Fibroblast of villous mesenchyme (primary cell): ENCODE measurements at regions not wholly inside any gene's neighbourhood (a gene's known extent, or its start where the extent isn't known, plus 50 kb on each side); places are given as distances from the start of the nearest gene placed in this dataset.

Experiments used
- DNase-seq: peaks from one replicate; pipeline ENCODE4 v3.0.0-alpha.2; 2010; ENCODE audit warnings: low read depth
- H3K4me3 ChIP-seq: 2 replicates; pipeline ENCODE4 v1.5.1; 2011; ENCODE audit warnings: low read depth, mild to moderate bottlenecking, low read length
- CTCF ChIP-seq: IDR thresholded peaks from 2 replicates; pipeline ENCODE4 v1.5.1; 2012; ENCODE audit warnings: low read depth, mild to moderate bottlenecking, low read length; ENCODE audit not compliant: insufficient read depth

GRCh38 chr6:19613678-19614077, 223.5 kb upstream of the ID4 start:
- no peak for TF ChIP-seq CTCF
- H3K4me3 ChIP-seq, result no peak overlapping the region
- no peak for DNase-seq

DNA sequence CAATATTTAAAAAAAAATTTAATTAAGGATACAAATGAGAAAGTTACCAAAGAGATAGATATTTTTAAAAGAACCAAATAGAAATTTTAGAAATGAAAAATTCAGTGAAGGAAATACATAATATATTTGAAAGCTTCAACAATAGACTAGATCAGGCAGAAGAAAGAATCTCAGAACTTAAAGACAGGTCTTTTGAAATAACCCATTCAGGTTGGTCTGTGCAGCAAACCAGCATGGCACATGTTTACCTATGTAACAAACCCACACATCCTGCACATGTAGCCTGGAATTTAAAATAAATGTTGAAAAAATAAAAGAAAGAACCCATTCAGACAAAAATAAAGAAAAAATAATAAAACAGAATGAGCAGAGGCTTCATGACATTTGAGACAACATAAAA, 221.1 kb upstream of the ID4 start:
- DNase-seq, result no peak
- H3K4me3 ChIP-seq, result no peak overlapping the region
- TF ChIP-seq CTCF, result no peak

DNA sequence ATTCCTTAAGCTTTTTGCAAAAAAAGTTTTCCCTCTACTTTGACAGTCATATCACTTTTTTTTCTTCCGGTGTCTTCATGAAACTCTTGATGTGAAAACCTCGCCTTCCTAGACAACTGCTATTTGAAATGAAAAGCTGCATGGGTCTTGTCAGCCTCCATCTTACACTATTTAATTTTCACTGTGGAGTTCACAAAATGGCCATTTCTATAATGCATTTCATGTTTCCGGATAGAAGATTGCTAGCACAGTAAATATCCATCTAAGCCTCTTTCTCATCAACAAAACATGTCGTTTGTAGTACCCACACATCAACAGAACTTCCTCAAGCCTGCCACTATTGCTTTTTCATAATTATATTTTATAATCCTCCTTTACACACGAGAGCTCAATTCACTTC, 204.9 kb upstream of the ID4 start:
- no peak for DNase-seq
- no peak overlapping the region for H3K4me3 ChIP-seq
- no peak for TF ChIP-seq CTCF

- no peak overlapping the region for H3K4me3 ChIP-seq
- no peak for DNase-seq
- TF ChIP-seq CTCF, result no peak
Measured at GRCh38 chr6:19632786-19633185, 204.4 kb upstream of the ID4 start.

- TF ChIP-seq CTCF, result no peak
- DNase-seq, result no peak
- H3K4me3 ChIP-seq, result no peak overlapping the region
Measured at GRCh38 chr6:19635728-19636127, 201.4 kb upstream of the ID4 start.

GRCh38 chr6:19637010-19637409, 200.2 kb upstream of the ID4 start:
- DNase-seq, result no peak
- no peak overlapping the region for H3K4me3 ChIP-seq
- no peak for TF ChIP-seq CTCF

DNA sequence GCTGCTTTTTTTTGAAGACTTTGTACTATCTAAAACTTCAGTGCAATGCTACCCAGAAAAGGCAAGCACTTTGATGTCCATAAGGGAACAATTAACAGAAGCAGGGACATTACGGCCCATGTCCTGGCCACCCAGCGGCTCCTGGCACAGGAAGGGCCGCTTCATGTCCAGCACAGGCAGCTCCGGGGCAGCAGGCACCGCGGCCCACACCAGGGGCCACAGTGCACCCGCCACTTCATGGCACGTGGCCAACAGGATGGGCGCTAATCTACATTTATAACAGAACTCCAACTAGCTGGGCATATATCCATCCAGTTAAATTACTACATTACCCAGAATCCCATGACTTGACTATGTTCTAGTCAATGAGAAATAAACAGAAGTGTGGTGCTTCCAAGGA, 198.2 kb upstream of the ID4 start:
- no peak for TF ChIP-seq CTCF
- no peak for DNase-seq
- no peak overlapping the region for H3K4me3 ChIP-seq
